ENCODE measurements at regions not wholly inside any gene's neighbourhood (a gene's known extent, or its start where the extent isn't known, plus 50 kb on each side); places are given as distances from the start of the nearest gene placed in this dataset.

GRCh38 chr20:6504826-6505225 lies 262.7 kb upstream of the BMP2 start:
- no peak for TF ChIP-seq CTCF (IDR thresholded peaks at IDR 0.05)
- no peak for TF ChIP-seq EP300 (IDR thresholded peaks at IDR 0.05)
